ENCODE measurements at regions not wholly inside any gene's neighbourhood (a gene's known extent, or its start where the extent isn't known, plus 50 kb on each side); places are given as distances from the start of the nearest gene placed in this dataset.

DNA sequence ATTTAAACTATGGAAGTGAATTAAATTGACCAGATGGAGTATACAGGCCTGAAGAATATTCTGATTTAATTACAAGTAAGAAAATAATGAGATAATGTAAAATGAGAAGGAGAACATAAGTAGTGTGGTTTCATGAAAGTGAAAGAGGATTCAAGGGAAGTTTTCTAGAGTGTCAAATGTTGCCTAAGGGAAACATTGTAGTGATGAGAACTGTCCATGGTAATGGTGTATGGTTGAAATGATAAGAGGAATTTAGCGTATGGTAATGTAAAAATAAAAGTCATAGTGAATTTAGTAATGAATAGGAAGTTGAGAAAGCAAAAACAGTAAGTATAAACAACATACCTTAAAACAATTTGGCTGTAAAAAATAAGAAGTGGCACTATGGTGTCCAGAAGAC lies 1954.6 kb upstream of the FLRT2 start:
- no peak overlapping the region for H3K27ac ChIP-seq (ENCODE audit: low read depth, low read length)
- H3K4me1 ChIP-seq (ENCODE audit: control insufficient read depth, insufficient read depth, low read length): no peaks in the 10 kb centered on the region
- no peaks in the 10 kb centered on the region for H3K9me3 ChIP-seq (ENCODE audit: control insufficient read depth, insufficient read depth, low read length)
- H3K27me3 ChIP-seq (ENCODE audit: control insufficient read depth, insufficient read depth, low read length): no peaks in the 10 kb centered on the region
- WGBS (ENCODE audit: insufficient coverage): no CpG with 5 or more reads among the region's 1 CpG
- no peaks in the 10 kb centered on the region for H3K36me3 ChIP-seq (ENCODE audit: control insufficient read depth, insufficient read depth, low read length)
- no peak overlapping the region for H3K4me3 ChIP-seq (ENCODE audit: low read depth, low read length)
- DNase-seq (ENCODE audit: low read depth in 4 of 6, low spot score in 6 of 6): no peak

- Histone ChIP-seq H3K27me3 (ENCODE audit: control insufficient read depth, insufficient read depth, low read length) (no peaks in the 10 kb centered on the region), H3K36me3 (ENCODE audit: control insufficient read depth, insufficient read depth, low read length) (no peaks in the 10 kb centered on the region), H3K27ac (ENCODE audit: low read depth, low read length) (no peak overlapping the region), H3K9me3 (ENCODE audit: control insufficient read depth, insufficient read depth, low read length) (peaks cover 3% of the 10 kb centered on the region), H3K4me1 (ENCODE audit: control insufficient read depth, insufficient read depth, low read length) (no peaks in the 10 kb centered on the region), H3K4me3 (ENCODE audit: low read depth, low read length) (no peak overlapping the region)
- DNase-seq (ENCODE audit: low read depth in 4 of 6, low spot score in 6 of 6): no peak
Observed at GRCh38 chr14:83583201-83583600, 1946.7 kb upstream of the FLRT2 start.

- no peak overlapping the region for H3K4me3 ChIP-seq (ENCODE audit: low read depth, low read length)
- no peak for DNase-seq (ENCODE audit: low read depth in 4 of 6, low spot score in 6 of 6)
- H3K27ac ChIP-seq (ENCODE audit: low read depth, low read length): no peak overlapping the region
- H3K36me3 ChIP-seq (ENCODE audit: control insufficient read depth, insufficient read depth, low read length): no peaks in the 10 kb centered on the region
- H3K27me3 ChIP-seq (ENCODE audit: control insufficient read depth, insufficient read depth, low read length): no peaks in the 10 kb centered on the region
- WGBS (ENCODE audit: insufficient coverage): no CpG with 5 or more reads among the region's 13 CpGs
- H3K4me1 ChIP-seq (ENCODE audit: control insufficient read depth, insufficient read depth, low read length): no peaks in the 10 kb centered on the region
- no peaks in the 10 kb centered on the region for H3K9me3 ChIP-seq (ENCODE audit: control insufficient read depth, insufficient read depth, low read length)
Observed at GRCh38 chr14:83594874-83595273, 1935.1 kb upstream of the FLRT2 start.

DNA sequence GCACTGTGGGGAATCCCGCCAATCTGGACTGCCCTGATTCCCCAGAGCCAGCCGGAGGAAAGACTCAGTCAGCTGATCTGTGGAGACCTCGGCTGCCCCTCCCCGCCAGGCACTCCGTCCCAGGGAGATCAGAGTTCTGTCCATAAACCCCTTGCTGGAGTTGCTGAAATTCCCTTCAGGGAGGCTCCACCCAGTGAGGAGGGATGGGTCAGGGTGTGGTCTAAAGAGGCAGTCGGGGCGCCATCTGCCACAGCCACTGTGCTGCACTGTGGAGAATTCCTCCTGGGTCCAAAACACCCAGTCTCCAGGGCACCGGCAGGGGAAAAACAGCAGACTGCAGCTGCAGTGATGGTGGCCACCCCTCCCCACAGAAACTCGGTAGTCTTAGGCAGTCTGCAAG lies 1922.3 kb upstream of the FLRT2 start:
- H3K4me1 ChIP-seq (ENCODE audit: control insufficient read depth, insufficient read depth, low read length): no peaks in the 10 kb centered on the region
- H3K9me3 ChIP-seq (ENCODE audit: control insufficient read depth, insufficient read depth, low read length): peaks cover 3% of the 10 kb centered on the region
- no peak overlapping the region for H3K4me3 ChIP-seq (ENCODE audit: low read depth, low read length)
- H3K27ac ChIP-seq (ENCODE audit: low read depth, low read length): no peak overlapping the region
- WGBS (ENCODE audit: insufficient coverage): 99% methylated on average over 9 of the region's 9 CpGs
- no peaks in the 10 kb centered on the region for H3K27me3 ChIP-seq (ENCODE audit: control insufficient read depth, insufficient read depth, low read length)
- DNase-seq (ENCODE audit: low read depth in 4 of 6, low spot score in 6 of 6): no peak
- H3K36me3 ChIP-seq (ENCODE audit: control insufficient read depth, insufficient read depth, low read length): no peaks in the 10 kb centered on the region

- Histone ChIP-seq H3K27me3 (ENCODE audit: control insufficient read depth, insufficient read depth, low read length) (no peaks in the 10 kb centered on the region), H3K4me3 (ENCODE audit: low read depth, low read length) (no peak overlapping the region), H3K36me3 (ENCODE audit: control insufficient read depth, insufficient read depth, low read length) (no peaks in the 10 kb centered on the region), H3K4me1 (ENCODE audit: control insufficient read depth, insufficient read depth, low read length) (no peaks in the 10 kb centered on the region), H3K9me3 (ENCODE audit: control insufficient read depth, insufficient read depth, low read length) (peaks cover 3% of the 10 kb centered on the region), H3K27ac (ENCODE audit: low read depth, low read length) (no peak overlapping the region)
- DNase-seq (ENCODE audit: low read depth in 4 of 6, low spot score in 6 of 6): peak in 1 of 6 donors; percentile 14
- whole genome bisulfite sequencing (ENCODE audit: insufficient coverage): no CpG with 5 or more reads among the region's 4 CpGs
Observed at GRCh38 chr14:83611491-83611890, 1918.5 kb upstream of the FLRT2 start.

GRCh38 chr14:83611906-83612390 lies 1918.0 kb upstream of the FLRT2 start:
- Histone ChIP-seq H3K4me1 (ENCODE audit: control insufficient read depth, insufficient read depth, low read length) (no peaks in the 10 kb centered on the region), H3K27ac (ENCODE audit: low read depth, low read length) (no peak overlapping the region)

GRCh38 chr14:83614956-83615355 lies 1915.0 kb upstream of the FLRT2 start:
- peak in 1 of 6 donors; percentile 90 for DNase-seq (ENCODE audit: low read depth in 4 of 6, low spot score in 6 of 6)
- H3K9me3 ChIP-seq (ENCODE audit: control insufficient read depth, insufficient read depth, low read length): no peaks in the 10 kb centered on the region
- no peak overlapping the region for H3K4me3 ChIP-seq (ENCODE audit: low read depth, low read length)
- H3K27me3 ChIP-seq (ENCODE audit: control insufficient read depth, insufficient read depth, low read length): no peaks in the 10 kb centered on the region
- H3K27ac ChIP-seq (ENCODE audit: low read depth, low read length): no peak overlapping the region
- H3K36me3 ChIP-seq (ENCODE audit: control insufficient read depth, insufficient read depth, low read length): no peaks in the 10 kb centered on the region
- H3K4me1 ChIP-seq (ENCODE audit: control insufficient read depth, insufficient read depth, low read length): no peaks in the 10 kb centered on the region
- WGBS (ENCODE audit: insufficient coverage): 78% methylated on average over 3 of the region's 5 CpGs

More at GRCh38 chr14:83611906-83612390, 1918.0 kb upstream of the FLRT2 start:
- Histone ChIP-seq H3K4me3 (ENCODE audit: low read depth, low read length) (no peak overlapping the region), H3K27me3 (ENCODE audit: control insufficient read depth, insufficient read depth, low read length) (no peaks in the 10 kb centered on the region), H3K9me3 (ENCODE audit: control insufficient read depth, insufficient read depth, low read length) (no peaks in the 10 kb centered on the region), H3K36me3 (ENCODE audit: control insufficient read depth, insufficient read depth, low read length) (no peaks in the 10 kb centered on the region)
- peak in 1 of 6 donors; percentile 26 for DNase-seq (ENCODE audit: low read depth in 4 of 6, low spot score in 6 of 6)

DNA sequence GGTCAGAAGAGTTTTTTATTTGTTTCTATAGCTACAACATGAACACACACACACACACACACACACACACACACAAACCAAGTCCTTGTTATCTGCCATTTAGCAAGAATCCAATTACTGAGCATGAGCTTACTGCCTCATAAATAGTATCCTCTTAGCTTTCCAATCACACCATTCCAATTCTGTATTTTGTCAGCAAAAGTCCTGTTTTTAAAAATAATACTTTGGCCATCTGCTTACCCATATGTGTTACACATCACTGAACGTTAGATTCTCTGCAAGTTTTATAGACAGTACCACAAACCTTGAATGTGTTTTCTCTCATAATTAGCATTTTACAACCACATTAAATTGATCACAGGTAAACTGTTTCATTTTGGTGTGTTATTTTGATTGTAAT lies 1905.4 kb upstream of the FLRT2 start:
- Histone ChIP-seq H3K4me3 (ENCODE audit: low read depth, low read length) (no peak overlapping the region), H3K27ac (ENCODE audit: low read depth, low read length) (no peak overlapping the region), H3K9me3 (ENCODE audit: control insufficient read depth, insufficient read depth, low read length) (no peaks in the 10 kb centered on the region), H3K4me1 (ENCODE audit: control insufficient read depth, insufficient read depth, low read length) (no peaks in the 10 kb centered on the region), H3K36me3 (ENCODE audit: control insufficient read depth, insufficient read depth, low read length) (no peaks in the 10 kb centered on the region), H3K27me3 (ENCODE audit: control insufficient read depth, insufficient read depth, low read length) (no peaks in the 10 kb centered on the region)
- DNase-seq (ENCODE audit: low read depth in 4 of 6, low spot score in 6 of 6): peak in 2 of 6 donors; percentile 66 to 84
- no CpG with 5 or more reads among the region's 1 CpG for WGBS (ENCODE audit: insufficient coverage)

GRCh38 chr14:83632375-83632774 lies 1897.6 kb upstream of the FLRT2 start:
- DNase-seq (ENCODE audit: low read depth in 4 of 6, low spot score in 6 of 6): peak in 2 of 6 donors; percentile 20 to 56
- no peaks in the 10 kb centered on the region for H3K9me3 ChIP-seq (ENCODE audit: control insufficient read depth, insufficient read depth, low read length)
- H3K36me3 ChIP-seq (ENCODE audit: control insufficient read depth, insufficient read depth, low read length): no peaks in the 10 kb centered on the region
- no peak overlapping the region for H3K27ac ChIP-seq (ENCODE audit: low read depth, low read length)
- no peak overlapping the region for H3K4me3 ChIP-seq (ENCODE audit: low read depth, low read length)
- H3K4me1 ChIP-seq (ENCODE audit: control insufficient read depth, insufficient read depth, low read length): no peaks in the 10 kb centered on the region
- no peaks in the 10 kb centered on the region for H3K27me3 ChIP-seq (ENCODE audit: control insufficient read depth, insufficient read depth, low read length)

GRCh38 chr14:83638748-83639504 lies 1891.0 kb upstream of the FLRT2 start:
- H3K4me3 ChIP-seq (ENCODE audit: low read depth, low read length): no peak overlapping the region
- no peaks in the 10 kb centered on the region for H3K27me3 ChIP-seq (ENCODE audit: control insufficient read depth, insufficient read depth, low read length)
- H3K9me3 ChIP-seq (ENCODE audit: control insufficient read depth, insufficient read depth, low read length): no peaks in the 10 kb centered on the region
- H3K36me3 ChIP-seq (ENCODE audit: control insufficient read depth, insufficient read depth, low read length): no peaks in the 10 kb centered on the region
- no peaks in the 10 kb centered on the region for H3K4me1 ChIP-seq (ENCODE audit: control insufficient read depth, insufficient read depth, low read length)
- 94% methylated on average over 14 of the region's 18 CpGs for WGBS (ENCODE audit: insufficient coverage)
- no peak for DNase-seq (ENCODE audit: low read depth in 4 of 6, low spot score in 6 of 6)
- H3K27ac ChIP-seq (ENCODE audit: low read depth, low read length): no peak overlapping the region
